A549 (cell line): ENCODE measurements at regions not wholly inside any gene's neighbourhood (a gene's known extent, or its start where the extent isn't known, plus 50 kb on each side); places are given as distances from the start of the nearest gene placed in this dataset.

Experiments
- ATAC-seq, 2 experiments: fragments of 200-7000 bp in 1 of 2; fragments of >200 bp in 1 of 2; cut with Nextera tagmentation in 1 of 2; cut with Tn5 transposase in 1 of 2; 3 replicates each; pipeline versions ENCODE4 v1.8.0 to v1.9.1; 2018 to 2020; ENCODE audit warnings: mild to moderate bottlenecking in 1 of 2, moderate library complexity in 1 of 2
- CTCF ChIA-PET: fragments of 300-600 bp; sonication (Branson Sonifier 250); formaldehyde crosslinking; extraction: SDS; loops from one replicate; lab custom pipeline; 2021; ENCODE audit warnings: antibody characterized with exemption, inconsistent platforms; lab: Yijun Ruan, JAX
- POLR2A ChIA-PET: fragments of 350-600 bp; formaldehyde crosslinking; extraction: SDS; loops from one replicate; lab custom pipeline; 2021; ENCODE audit warnings: antibody characterized with exemption, inconsistent platforms; lab: Yijun Ruan, JAX
- DNase-seq, 2 experiments: peaks; one replicate each; pipeline versions ENCODE4 v3.0.0 to v3.0.0-alpha.2; 2011 to 2016; ENCODE audit warnings: low read depth in 1 of 2, low spot score in 1 of 2
- FAIRE-seq: peaks from 2 replicates; lab custom pipeline; 2011; peaks lifted over from hg19 to GRCh38; lab: Jason Lieb, UNC
- H3K27ac ChIP-seq, 2 experiments: fragments of >200 bp; sonication (Bioruptor Twin); formaldehyde crosslinking; 3 replicates each; pipeline ENCODE4 v1.5.1; 2016 to 2017
- H3K4me1 ChIP-seq: fragments of >200 bp; sonication (Bioruptor Twin); formaldehyde crosslinking; 3 replicates; pipeline ENCODE4 v1.6.1; 2016
- H3K4me2 ChIP-seq: fragments of >200 bp; sonication (Bioruptor Twin); formaldehyde crosslinking; 3 replicates; pipeline ENCODE4 v1.6.1; 2016
- H3K4me3 ChIP-seq: fragments of >200 bp; sonication (Bioruptor Twin); formaldehyde crosslinking; 3 replicates; pipeline ENCODE4 v1.5.1; 2016
- H3K9me3 ChIP-seq: fragments of >200 bp; sonication (Bioruptor Twin); formaldehyde crosslinking; 3 replicates; pipeline ENCODE4 v1.6.1; 2016
- ATOH8 ChIP-seq: fragments of 250-450 bp; sonication (Bioruptor Pico); IDR thresholded peaks from 2 replicates; pipeline ENCODE4 v1.5.0; 2020; ENCODE audit warnings: low read depth, mild to moderate bottlenecking, moderate library complexity
- BCL3 ChIP-seq: fragments of >200 bp; sonication (Bioruptor Twin); formaldehyde crosslinking; IDR thresholded peaks from 3 replicates; pipeline ENCODE4 v1.6.1; 2016
- BHLHE40 ChIP-seq: IDR thresholded peaks from 2 replicates; pipeline ENCODE4 v1.6.1; 2012; ENCODE audit warnings: low read depth, low read length, inconsistent platforms
- CBX2 ChIP-seq: fragments of 200-600 bp; sonication (generic); IDR thresholded peaks from 2 replicates; pipeline ENCODE4 v1.6.1; 2016; ENCODE audit warnings: low read depth, mild to moderate bottlenecking, borderline replicate concordance
- CBX8 ChIP-seq: fragments of 200-600 bp; sonication (generic); IDR thresholded peaks from 2 replicates; pipeline ENCODE4 v1.6.1; 2016
- CEBPB ChIP-seq, 2 experiments: fragments of >200 bp in 1 of 2; sonication (Bioruptor Twin) in 1 of 2; formaldehyde crosslinking in 1 of 2; IDR thresholded peaks; 2 replicates each; pipeline ENCODE4 v1.6.1; 2012 to 2016
- CHD4 ChIP-seq: fragments of 200-600 bp; sonication (generic); IDR thresholded peaks from 2 replicates; pipeline ENCODE4 v1.6.1; 2016; ENCODE audit warnings: antibody characterized with exemption, mild to moderate bottlenecking, borderline replicate concordance
- EHF ChIP-seq: fragments of 250-450 bp; sonication (Bioruptor Pico); IDR thresholded peaks from 2 replicates; pipeline ENCODE4 v1.5.0; 2020; ENCODE audit warnings: mild to moderate bottlenecking
- EP300 ChIP-seq, 2 experiments: fragments of >200 bp; sonication (Bioruptor Twin); formaldehyde crosslinking; IDR thresholded peaks; 2 replicates in 1 of 2; 3 replicates in 1 of 2; pipeline ENCODE4 v1.6.1; 2016 to 2017
- FOSL2 ChIP-seq, 2 experiments: fragments of 450-650 bp in 1 of 2; fragments of >200 bp in 1 of 2; sonication (Bioruptor Twin) in 1 of 2; formaldehyde crosslinking; IDR thresholded peaks; 2 replicates each; pipeline versions ENCODE4 v1.5.0 to v1.6.1; 2016 to 2020; ENCODE audit warnings: mild to moderate bottlenecking in 1 of 2, moderate library complexity in 1 of 2
- GATA3 ChIP-seq: IDR thresholded peaks from 2 replicates; pipeline ENCODE4 v1.6.1; 2012; ENCODE audit warnings: borderline replicate concordance
- HDAC2 ChIP-seq: fragments of 200-600 bp; sonication (generic); IDR thresholded peaks from 2 replicates; pipeline ENCODE4 v1.6.1; 2016
- HMGXB4 ChIP-seq: fragments of 250-450 bp; sonication (Bioruptor Pico); IDR thresholded peaks from 2 replicates; pipeline ENCODE4 v1.5.0; 2021; ENCODE audit warnings: mild to moderate bottlenecking, moderate library complexity, borderline replicate concordance
- HOXA7 ChIP-seq: fragments of 250-450 bp; sonication (Bioruptor Pico); IDR thresholded peaks from 2 replicates; pipeline ENCODE4 v1.5.0; 2020; ENCODE audit warnings: mild to moderate bottlenecking, moderate library complexity
- HOXB13 ChIP-seq: fragments of 250-450 bp; sonication (Bioruptor Pico); IDR thresholded peaks from 2 replicates; pipeline ENCODE4 v1.5.0; 2020; ENCODE audit warnings: low read depth, mild to moderate bottlenecking, moderate library complexity
- JUN ChIP-seq, 2 experiments: fragments of >200 bp; sonication (Bioruptor Twin); formaldehyde crosslinking; IDR thresholded peaks; 2 replicates in 1 of 2; 3 replicates in 1 of 2; pipeline ENCODE4 v1.6.1; 2016 to 2017
- JUNB ChIP-seq: fragments of >200 bp; sonication (Bioruptor Twin); formaldehyde crosslinking; IDR thresholded peaks from 2 replicates; pipeline ENCODE4 v1.6.1; 2016
- KDM5A ChIP-seq: fragments of 200-600 bp; sonication (generic); IDR thresholded peaks from 2 replicates; pipeline ENCODE4 v1.6.1; 2016; ENCODE audit warnings: antibody characterized with exemption, mild to moderate bottlenecking
- MAX ChIP-seq: IDR thresholded peaks from 2 replicates; pipeline ENCODE4 v1.6.1; 2012
- MAZ ChIP-seq: fragments of 150-350 bp; IDR thresholded peaks from 2 replicates; pipeline ENCODE4 v1.6.1; 2014; ENCODE audit warnings: antibody characterized with exemption, low read depth, low read length, borderline replicate concordance
- NPAS2 ChIP-seq: fragments of 250-450 bp; sonication (Bioruptor Pico); IDR thresholded peaks from 2 replicates; pipeline ENCODE4 v1.8.0; 2022; ENCODE audit warnings: mild to moderate bottlenecking, moderate library complexity, borderline replicate concordance
- POLR2AphosphoS2 ChIP-seq: conservative IDR thresholded peaks from 2 replicates; pipeline ENCODE4 v1.6.1; 2012; ENCODE audit warnings: low read length, improper control_type of control experiment, inconsistent platforms
- RARB ChIP-seq: fragments of 250-450 bp; sonication (Bioruptor Pico); IDR thresholded peaks from 2 replicates; pipeline ENCODE4 v1.8.0; 2021; ENCODE audit warnings: mild to moderate bottlenecking, moderate library complexity
- SMC3 ChIP-seq: fragments of >200 bp; sonication (Bioruptor Twin); formaldehyde crosslinking; IDR thresholded peaks from 3 replicates; pipeline ENCODE4 v1.6.1; 2018; ENCODE audit warnings: inconsistent platforms
- SREBF2 ChIP-seq: fragments of 450-650 bp; IDR thresholded peaks from 2 replicates; pipeline ENCODE4 v1.6.1; 2014; ENCODE audit warnings: mild to moderate bottlenecking, moderate library complexity
- ZC3H11A ChIP-seq: fragments of 450-650 bp; IDR thresholded peaks from 2 replicates; pipeline ENCODE4 v1.6.1; 2014; ENCODE audit warnings: antibody characterized with exemption, mild to moderate bottlenecking
- ZSCAN20 ChIP-seq: fragments of 250-450 bp; sonication (Bioruptor Pico); IDR thresholded peaks from 2 replicates; pipeline ENCODE4 v1.8.0; 2022; ENCODE audit warnings: mild to moderate bottlenecking, moderate library complexity
- WGBS: methylation state at CpG from one replicate; pipeline ENCODE4 v1.1.6; 2017; ENCODE audit errors: missing lambda C conversion rate; 5-methylcytosine and 5-hydroxymethylcytosine counted together
- TF ChIP-seq, protein P1 (sequence below): IDR thresholded peaks from 2 replicates; pipeline ENCODE4 v1.6.1; 2012; ENCODE audit warnings: low read depth, borderline replicate concordance

GRCh38 chr7:130936202-130936931 lies 202.4 kb upstream of the KLF14 start:
- no peaks in the 10 kb centered on the region for H3K9me3 ChIP-seq
- ATAC-seq, result no peak
- H3K4me2 ChIP-seq, result no peak overlapping the region
- peak overlapping the region in 1 of 2 experiments; percentile 62; a peak in 3 of 6 replicates for H3K27ac ChIP-seq
- TF ChIP-seq MAX (no peak), POLR2AphosphoS2 (peak; percentile 25)
- no peak for DNase-seq
- peaks cover 72% of the 10 kb centered on the region for H3K4me1 ChIP-seq
- CTCF ChIA-PET, result interaction anchor here (0.9 to 9.2 kb wide), 14 partner anchors 9 to 71 kb away, joined by 3 to 114 read pairs (median 4); no protein-coding TSS in a partner anchor
- no peak overlapping the region for H3K4me3 ChIP-seq
- WGBS, result 93% methylated on average over 7 of the region's 7 CpGs
- POLR2A ChIA-PET, result no interaction called here
- FAIRE-seq, result no peak

DNA sequence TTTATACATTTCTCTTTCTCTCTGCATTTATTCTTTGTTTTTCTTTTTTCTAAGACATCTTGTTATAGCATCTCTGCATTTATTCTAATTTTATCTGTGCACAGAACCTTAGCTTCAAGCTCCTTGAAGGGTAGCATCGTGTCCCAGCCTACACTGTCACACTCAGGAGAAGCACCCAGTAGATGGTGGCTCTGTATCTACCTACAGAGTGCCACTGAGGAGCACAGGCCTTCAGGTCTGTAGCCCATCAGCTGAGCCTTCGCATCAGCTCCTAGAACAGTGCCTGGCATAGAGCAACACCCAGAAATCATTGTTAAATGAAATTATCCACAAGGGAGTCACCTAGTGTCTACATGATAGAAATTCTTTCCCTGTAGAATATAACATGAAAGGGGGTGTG lies 203.0 kb upstream of the KLF14 start:
- 87% methylated on average over 2 of the region's 2 CpGs for WGBS
- no peak for FAIRE-seq
- no peak for DNase-seq
- Histone ChIP-seq H3K4me2 (no peak overlapping the region), H3K4me3 (no peak overlapping the region), H3K9me3 (no peaks in the 10 kb centered on the region), H3K4me1 (peaks cover 68% of the 10 kb centered on the region), H3K27ac (peak overlapping the region in 1 of 2 experiments; percentile 62; a peak in 4 of 6 replicates)
- CTCF ChIA-PET, result interaction anchor here (0.9 to 9.2 kb wide), 12 partner anchors 9 to 103 kb away, joined by 3 to 114 read pairs (median 4); no protein-coding TSS in a partner anchor
- TF ChIP-seq POLR2AphosphoS2, result no peak
- TF ChIP-seq EP300 (IDR thresholded peaks at IDR 0.05), result no peak
- TF ChIP-seq CHD4, result no peak
- TF ChIP-seq, protein P1, sequence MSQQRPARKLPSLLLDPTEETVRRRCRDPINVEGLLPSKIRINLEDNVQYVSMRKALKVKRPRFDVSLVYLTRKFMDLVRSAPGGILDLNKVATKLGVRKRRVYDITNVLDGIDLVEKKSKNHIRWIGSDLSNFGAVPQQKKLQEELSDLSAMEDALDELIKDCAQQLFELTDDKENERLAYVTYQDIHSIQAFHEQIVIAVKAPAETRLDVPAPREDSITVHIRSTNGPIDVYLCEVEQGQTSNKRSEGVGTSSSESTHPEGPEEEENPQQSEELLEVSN, result no peak
- no peak for TF ChIP-seq ZSCAN20
- no peak for TF ChIP-seq CEBPB (IDR thresholded peaks at IDR 0.05)
- no peak for TF ChIP-seq CBX8
- no peak for TF ChIP-seq SREBF2
- TF ChIP-seq EHF (CRISPR knock-in tag), result no peak
- TF ChIP-seq RARB, result no peak
- no peak for TF ChIP-seq SMC3
- no peak for TF ChIP-seq MAZ
- TF ChIP-seq HOXA7, result no peak
- TF ChIP-seq ATOH8, result no peak
- no peak for TF ChIP-seq ZC3H11A
- TF ChIP-seq JUNB, result no peak
- TF ChIP-seq HMGXB4 (CRISPR knock-in tag), result no peak
- TF ChIP-seq JUN (IDR thresholded peaks at IDR 0.05), result no peak
- ATAC-seq, result no peak
- POLR2A ChIA-PET, result interaction anchor here (1.1 kb wide), 1 partner anchor 9 kb away, joined by 3 read pairs; no protein-coding TSS in a partner anchor

DNA sequence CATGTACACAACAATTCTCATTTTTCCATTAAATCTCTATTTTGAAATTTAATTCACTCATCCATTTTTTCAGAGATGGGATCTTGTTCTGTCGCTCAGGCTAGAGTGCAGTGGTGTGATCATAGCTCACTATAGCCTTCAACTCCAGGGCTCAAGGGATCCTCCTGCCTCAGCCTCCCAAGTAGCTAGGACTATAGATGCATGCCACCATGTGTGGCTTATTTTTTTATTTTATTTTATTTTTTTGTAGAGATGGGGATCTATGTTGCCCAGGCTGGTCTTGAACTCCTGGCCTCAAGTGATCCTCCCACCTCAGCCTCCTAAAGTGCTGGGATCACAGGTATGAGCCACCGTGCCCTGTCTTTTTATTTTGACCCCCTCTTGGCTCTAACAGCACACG lies 203.8 kb upstream of the KLF14 start:
- Histone ChIP-seq H3K9me3 (no peaks in the 10 kb centered on the region), H3K27ac (peak overlapping the region; percentile 86 to 87; a peak in 4 of 6 replicates), H3K4me1 (peaks cover 68% of the 10 kb centered on the region), H3K4me2 (peak overlapping the region; percentile 88; the same call in 2 of the 3 replicates), H3K4me3 (no peak overlapping the region)
- no peak for FAIRE-seq
- ChIA-PET POLR2A (interaction anchor here (1.1 kb wide), 2 partner anchors 10 to 16 kb away, joined by 3 read pairs; no protein-coding TSS in a partner anchor), CTCF (interaction anchor here (0.9 to 9.2 kb wide), 7 partner anchors 10 to 102 kb away, joined by 3 to 114 read pairs (median 5); no protein-coding TSS in a partner anchor)
- no peak for DNase-seq
- ATAC-seq, result no peak
- 88% methylated on average over 3 of the region's 3 CpGs for WGBS
- TF ChIP-seq HDAC2, result no peak
- TF ChIP-seq CBX2, result no peak
- no peak for TF ChIP-seq NPAS2
- TF ChIP-seq ATOH8, result no peak
- TF ChIP-seq GATA3, result no peak
- no peak for TF ChIP-seq FOSL2 (IDR thresholded peaks at IDR 0.05)
- no peak for TF ChIP-seq FOSL2 (CRISPR knock-in tag; IDR thresholded peaks at IDR 0.05)
- no peak for TF ChIP-seq BCL3
- TF ChIP-seq BHLHE40, result no peak
- no peak for TF ChIP-seq HOXB13
- TF ChIP-seq KDM5A, result no peak
- no peak for TF ChIP-seq JUNB
